ENCODE measurements at regions not wholly inside any gene's neighbourhood (a gene's known extent, or its start where the extent isn't known, plus 50 kb on each side); places are given as distances from the start of the nearest gene placed in this dataset.
"Not testable (repeated sequence)": the region's sequence is repeated elsewhere in the genome, so short reads cannot be mapped to it uniquely, and the experiment has no call there.

DNA sequence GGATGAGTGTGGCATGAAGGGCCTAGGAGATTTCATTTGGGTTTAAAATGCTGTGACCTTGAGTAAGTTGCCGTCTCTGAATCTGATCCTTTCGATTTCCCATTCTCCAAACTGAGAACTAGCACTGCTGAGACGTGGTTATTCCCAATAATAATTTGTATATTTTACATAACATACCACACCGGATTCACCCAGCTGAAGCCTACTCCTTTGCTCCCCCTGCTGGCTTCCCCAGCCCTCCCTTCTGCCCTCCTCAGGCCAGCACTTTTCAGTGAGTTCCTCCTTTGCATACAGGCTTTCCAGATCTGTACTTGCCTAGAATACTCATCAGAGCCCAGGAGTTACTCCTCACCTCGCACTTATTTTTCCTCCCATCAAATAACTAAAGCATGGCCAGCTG is 255.1 kb downstream of the OR4F29 start:
- DNase-seq, result not testable (repeated sequence)

DNA sequence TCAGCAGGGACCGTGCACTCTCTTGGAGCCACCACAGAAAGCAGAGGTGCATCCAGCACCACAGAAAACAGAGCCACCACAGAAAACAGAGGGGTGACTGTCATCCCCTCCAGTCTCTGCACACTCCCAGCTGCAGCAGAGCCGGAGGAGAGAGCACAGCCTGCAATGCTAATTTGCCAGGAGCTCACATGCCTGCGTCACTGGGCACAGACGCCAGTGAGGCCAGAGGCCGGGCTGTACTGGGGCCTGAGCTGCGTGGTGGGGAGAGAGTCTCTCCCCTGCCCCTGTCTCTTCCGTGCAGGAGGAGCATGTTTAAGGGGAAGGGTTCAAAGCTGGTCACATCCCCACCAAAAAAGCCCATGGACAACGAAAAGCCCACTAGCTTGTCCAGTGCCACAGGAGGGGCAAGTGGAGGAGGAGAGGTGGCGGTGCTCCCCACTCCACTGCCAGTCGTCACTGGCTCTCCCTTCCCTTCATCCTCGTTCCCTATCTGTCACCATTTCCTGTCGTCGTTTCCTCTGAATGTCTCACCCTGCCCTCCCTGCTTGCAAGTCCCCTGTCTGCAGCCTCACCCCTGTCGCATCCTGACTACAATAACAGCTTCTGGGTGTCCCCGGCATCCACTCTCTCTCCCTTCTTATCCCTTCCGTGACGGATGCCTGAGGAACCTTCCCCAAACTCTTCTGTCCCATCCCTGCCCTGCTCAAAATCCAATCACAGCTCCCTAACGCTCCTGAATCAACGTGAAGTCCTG is 260.0 kb downstream of the OR4F29 start:
- DNase-seq, result peak; percentile 3

DNA sequence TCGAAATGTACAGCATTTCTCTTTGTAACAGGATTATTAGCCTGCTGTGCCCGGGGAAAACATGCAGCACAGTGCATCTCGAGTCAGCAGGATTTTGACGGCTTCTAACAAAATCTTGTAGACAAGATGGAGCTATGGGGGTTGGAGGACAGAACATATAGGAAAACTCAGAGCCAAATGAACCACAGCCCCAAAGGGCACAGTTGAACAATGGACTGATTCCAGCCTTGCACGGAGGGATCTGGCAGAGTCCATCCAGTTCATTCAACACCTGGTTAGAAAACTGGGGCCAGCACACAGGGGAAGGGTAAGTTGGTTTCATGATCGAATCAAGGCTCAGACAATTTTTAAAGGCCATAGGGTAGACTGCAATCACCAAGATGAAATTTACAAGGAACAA is 260.8 kb downstream of the OR4F29 start:
- DNase-seq, result peak; percentile 1

DNA sequence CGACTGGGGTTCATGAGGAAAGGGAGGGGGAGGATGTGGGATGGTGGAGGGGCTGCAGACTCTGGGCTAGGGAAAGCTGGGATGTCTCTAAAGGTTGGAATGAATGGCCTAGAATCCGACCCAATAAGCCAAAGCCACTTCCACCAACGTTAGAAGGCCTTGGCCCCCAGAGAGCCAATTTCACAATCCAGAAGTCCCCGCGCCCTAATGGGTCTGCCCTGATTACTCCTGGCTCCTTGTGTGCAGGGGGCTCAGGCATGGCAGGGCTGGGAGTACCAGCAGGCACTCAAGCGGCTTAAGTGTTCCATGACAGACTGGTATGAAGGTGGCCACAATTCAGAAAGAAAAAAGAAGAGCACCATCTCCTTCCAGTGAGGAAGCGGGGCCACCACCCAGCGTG is 261.6 kb downstream of the OR4F29 start:
- DNase-seq, result not testable (repeated sequence)

DNA sequence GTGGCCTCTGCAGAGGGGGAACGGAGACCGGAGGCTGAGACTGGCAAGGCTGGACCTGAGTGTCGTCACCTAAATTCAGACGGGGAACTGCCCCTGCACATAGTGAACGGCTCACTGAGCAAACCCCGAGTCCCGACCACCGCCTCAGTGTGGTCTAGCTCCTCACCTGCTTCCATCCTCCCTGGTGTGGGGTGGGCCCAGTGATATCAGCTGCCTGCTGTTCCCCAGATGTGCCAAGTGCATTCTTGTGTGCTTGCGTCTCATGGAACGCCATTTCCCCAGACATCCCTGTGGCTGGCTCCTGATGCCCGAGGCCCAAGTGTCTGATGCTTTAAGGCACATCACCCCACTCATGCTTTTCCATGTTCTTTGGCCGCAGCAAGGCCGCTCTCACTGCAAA is 262.2 kb downstream of the OR4F29 start:
- peak; percentile 2 for DNase-seq

DNA sequence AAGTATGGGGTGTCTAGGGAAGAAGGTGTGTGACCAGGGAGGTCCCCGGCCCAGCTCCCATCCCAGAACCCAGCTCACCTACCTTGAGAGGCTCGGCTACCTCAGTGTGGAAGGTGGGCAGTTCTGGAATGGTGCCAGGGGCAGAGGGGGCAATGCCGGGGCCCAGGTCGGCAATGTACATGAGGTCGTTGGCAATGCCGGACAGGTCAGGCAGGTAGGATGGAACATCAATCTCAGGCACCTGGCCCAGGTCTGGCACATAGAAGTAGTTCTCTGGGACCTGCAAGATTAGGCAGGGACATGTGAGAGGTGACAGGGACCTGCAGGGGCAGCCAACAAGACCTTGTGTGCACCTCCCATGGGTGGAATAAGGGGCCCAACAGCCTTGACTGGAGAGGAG is 264.2 kb downstream of the OR4F29 start:
- not testable (repeated sequence) for DNase-seq

DNA sequence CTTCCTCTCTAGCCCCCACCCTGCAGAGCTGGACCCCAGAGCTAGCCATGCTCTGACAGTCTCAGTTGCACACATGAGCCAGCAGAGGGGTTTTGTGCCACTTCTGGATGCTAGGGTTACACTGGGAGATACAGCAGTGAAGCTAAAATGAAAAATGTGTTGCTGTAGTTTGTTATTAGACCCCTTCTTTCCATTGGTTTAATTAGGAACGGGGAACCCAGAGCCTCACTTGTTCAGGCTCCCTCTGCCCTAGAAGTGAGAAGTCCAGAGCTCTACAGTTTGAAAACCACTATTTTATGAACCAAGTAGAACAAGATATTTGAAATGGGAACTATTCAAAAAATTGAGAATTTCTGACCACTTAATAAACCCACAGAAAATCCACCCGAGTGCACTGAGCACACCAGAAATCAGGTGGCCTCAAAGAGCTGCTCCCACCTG is 264.8 kb downstream of the OR4F29 start:
- DNase-seq, result peak; percentile 3

DNA sequence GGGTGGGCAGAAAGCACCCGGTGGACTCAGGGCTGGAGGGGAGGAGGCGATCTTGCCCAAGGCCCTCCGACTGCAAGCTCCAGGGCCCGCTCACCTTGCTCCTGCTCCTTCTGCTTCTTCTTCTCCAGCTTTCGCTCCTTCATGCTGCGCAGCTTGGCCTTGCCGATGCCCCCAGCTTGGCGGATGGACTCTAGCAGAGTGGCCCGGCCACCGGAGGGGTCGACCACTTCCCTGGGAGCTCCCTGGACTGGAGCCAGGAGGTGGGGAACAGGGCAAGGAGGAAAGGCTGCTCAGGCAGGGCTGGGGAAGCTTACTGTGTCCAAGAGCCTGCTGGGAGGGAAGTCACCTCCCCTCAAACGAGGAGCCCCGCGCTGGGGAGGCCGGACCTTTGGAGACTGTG is 265.3 kb downstream of the OR4F29 start:
- DNase-seq, result not testable (repeated sequence)

DNA sequence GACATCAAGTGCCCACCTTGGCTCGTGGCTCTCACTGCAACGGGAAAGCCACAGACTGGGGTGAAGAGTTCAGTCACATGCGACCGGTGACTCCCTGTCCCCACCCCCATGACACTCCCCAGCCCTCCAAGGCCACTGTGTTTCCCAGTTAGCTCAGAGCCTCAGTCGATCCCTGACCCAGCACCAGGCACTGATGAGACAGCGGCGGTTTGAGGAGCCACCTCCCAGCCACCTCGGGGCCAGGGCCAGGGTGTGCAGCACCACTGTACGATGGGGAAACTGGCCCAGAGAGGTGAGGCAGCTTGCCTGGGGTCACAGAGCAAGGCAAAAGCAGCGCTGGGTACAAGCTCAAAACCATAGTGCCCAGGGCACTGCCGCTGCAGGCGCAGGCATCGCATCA is 266.0 kb downstream of the OR4F29 start:
- peak; percentile 2 for DNase-seq

DNA sequence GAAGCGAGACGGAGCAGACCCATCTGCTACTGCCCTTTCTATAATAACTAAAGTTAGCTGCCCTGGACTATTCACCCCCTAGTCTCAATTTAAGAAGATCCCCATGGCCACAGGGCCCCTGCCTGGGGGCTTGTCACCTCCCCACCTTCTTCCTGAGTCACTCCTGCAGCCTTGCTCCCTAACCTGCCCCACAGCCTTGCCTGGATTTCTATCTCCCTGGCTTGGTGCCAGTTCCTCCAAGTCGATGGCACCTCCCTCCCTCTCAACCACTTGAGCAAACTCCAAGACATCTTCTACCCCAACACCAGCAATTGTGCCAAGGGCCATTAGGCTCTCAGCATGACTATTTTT is 267.2 kb downstream of the OR4F29 start:
- peak; percentile 3 for DNase-seq

DNA sequence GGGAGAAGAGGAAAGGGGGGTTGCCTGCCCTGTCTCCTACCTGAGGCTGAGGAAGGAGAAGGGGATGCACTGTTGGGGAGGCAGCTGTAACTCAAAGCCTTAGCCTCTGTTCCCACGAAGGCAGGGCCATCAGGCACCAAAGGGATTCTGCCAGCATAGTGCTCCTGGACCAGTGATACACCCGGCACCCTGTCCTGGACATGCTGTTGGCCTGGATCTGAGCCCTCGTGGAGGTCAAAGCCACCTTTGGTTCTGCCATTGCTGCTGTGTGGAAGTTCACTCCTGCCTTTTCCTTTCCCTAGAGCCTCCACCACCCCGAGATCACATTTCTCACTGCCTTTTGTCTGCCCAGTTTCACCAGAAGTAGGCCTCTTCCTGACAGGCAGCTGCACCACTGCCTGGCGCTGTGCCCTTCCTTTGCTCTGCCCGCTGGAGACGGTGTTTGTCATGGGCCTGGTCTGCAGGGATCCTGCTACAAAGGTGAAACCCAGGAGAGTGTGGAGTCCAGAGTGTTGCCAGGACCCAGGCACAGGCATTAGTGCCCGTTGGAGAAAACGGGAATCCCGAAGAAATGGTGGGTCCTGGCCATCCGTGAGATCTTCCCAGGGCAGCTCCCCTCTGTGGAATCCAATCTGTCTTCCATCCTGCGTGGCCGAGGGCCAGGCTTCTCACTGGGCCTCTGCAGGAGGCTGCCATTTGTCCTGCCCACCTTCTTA is 267.7 kb downstream of the OR4F29 start:
- peak; percentile 9 for DNase-seq

DNA sequence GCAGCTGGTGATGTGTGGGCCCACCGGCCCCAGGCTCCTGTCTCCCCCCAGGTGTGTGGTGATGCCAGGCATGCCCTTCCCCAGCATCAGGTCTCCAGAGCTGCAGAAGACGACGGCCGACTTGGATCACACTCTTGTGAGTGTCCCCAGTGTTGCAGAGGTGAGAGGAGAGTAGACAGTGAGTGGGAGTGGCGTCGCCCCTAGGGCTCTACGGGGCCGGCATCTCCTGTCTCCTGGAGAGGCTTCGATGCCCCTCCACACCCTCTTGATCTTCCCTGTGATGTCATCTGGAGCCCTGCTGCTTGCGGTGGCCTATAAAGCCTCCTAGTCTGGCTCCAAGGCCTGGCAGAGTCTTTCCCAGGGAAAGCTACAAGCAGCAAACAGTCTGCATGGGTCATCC is 268.4 kb downstream of the OR4F29 start:
- DNase-seq, result peak; percentile 2

DNA sequence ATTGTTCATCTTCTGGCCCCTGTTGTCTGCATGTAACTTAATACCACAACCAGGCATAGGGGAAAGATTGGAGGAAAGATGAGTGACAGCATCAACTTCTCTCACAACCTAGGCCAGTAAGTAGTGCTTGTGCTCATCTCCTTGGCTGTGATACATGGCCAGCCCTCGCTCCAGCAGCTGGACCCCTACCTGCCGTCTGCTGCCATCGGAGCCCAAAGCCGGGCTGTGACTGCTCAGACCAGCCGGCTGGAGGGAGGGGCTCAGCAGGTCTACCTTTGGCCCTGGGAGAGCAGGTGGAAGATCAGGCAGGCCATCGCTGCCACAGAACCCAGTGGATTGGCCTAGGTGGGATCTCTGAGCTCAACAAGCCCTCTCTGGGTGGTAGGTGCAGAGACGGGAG is 268.8 kb downstream of the OR4F29 start:
- DNase-seq, result peak; percentile 2

DNA sequence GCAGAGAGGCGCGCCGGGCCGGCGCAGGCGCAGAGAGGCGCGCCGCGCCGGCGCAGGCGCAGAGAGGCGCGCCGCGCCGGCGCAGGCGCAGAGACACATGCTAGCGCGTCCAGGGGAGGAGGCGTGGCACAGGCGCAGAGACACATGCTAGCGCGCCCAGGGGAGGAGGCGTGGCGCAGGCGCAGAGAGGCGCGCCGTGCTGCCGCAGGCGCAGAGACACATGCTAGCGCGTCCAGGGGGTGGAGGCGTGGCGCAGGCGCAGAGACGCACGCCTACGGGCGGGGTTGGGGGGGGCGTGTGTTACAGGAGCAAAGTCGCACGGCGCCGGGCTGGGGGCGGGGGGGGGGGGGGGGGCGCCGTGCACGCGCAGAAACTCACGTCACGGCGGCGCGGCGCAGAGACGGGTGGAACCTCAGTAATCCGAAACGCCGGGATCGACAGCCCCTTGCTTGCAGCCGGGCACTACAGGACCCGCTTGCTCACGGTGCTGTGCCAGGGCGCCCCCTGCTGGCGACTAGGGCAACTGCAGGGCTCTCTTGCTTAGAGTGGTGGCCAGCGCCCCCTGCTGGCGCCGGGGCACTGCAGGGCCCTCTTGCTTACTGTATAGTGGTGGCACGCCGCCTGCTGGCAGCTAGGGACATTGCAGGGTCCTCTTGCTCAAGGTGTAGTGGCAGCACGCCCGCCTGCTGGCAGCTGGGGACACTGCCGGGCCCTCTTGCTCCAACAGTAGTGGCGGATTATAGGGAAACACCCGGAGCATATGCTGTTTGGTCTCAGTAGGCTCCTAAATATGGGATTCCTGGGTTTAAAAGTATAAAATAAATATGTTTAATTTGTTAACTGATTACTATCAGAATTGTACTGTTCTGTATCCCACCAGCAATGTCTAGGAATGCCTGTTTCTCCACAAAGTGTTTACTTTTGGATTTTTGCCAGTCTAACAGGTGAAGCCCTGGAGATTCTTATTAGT is 269.9 kb downstream of the OR4F29 start:
- peak; percentile 32 for DNase-seq

DNA sequence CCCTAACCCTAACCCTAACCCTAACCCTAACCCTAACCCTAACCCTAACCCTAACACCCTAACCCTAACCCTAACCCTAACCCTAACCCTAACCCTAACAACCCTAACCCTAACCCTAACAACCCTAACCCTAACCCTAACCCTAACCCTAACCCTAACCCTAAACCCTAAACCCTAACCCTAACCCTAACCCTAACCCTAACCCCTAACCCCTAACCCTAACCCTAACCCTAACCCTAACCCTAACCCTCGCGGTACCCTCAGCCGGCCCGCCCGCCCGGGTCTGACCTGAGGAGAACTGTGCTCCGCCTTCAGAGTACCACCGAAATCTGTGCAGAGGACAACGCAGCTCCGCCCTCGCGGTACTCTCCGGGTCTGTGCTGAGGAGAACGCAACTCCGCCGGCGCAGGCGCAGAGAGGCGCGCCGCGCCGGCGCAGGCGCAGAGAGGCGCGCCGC is 270.7 kb downstream of the OR4F29 start:
- peak; percentile 2 for DNase-seq

DNA sequence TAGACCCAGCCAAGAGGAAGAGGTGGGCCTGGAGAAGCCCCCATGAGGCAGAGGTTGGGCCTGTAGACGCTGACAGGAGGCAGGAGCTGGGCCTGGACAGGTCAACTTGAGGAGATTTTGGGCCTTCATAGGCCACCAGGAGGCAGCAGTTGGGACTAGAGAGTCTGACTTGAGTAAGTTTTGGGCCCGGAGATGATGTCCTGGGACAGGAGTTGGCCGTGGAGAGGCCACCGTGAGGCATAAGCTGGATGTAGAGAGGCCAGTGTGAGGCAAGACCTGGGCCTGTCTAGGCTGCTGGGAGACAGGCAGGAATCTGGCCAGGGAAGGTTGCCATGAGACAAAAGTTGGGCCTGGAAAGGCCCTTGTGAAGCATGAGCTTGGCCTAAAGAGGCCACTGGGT is 312.6 kb downstream of the OR4F29 start:
- DNase-seq, result not testable (repeated sequence)

DNA sequence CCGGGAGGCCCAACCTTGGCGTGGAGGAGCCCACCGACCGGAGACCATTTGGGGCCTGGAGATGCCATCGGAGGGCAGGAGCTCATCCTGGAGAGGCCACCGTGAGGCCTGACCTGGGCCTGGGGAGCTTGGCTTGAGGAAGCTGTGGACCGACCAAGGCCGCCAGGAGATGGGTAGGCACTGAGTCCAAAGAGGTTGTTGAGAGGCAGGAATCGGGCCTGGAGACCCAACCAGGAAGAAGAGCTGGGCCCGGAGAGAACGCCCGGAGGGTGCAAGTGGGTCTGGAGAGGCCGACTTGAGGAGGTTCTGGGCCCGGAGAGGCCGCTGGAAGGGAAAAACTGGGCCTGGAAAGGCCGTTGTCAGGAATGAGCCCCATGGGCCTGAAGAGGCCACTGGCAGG is 313.8 kb downstream of the OR4F29 start:
- DNase-seq, result not testable (repeated sequence)

DNA sequence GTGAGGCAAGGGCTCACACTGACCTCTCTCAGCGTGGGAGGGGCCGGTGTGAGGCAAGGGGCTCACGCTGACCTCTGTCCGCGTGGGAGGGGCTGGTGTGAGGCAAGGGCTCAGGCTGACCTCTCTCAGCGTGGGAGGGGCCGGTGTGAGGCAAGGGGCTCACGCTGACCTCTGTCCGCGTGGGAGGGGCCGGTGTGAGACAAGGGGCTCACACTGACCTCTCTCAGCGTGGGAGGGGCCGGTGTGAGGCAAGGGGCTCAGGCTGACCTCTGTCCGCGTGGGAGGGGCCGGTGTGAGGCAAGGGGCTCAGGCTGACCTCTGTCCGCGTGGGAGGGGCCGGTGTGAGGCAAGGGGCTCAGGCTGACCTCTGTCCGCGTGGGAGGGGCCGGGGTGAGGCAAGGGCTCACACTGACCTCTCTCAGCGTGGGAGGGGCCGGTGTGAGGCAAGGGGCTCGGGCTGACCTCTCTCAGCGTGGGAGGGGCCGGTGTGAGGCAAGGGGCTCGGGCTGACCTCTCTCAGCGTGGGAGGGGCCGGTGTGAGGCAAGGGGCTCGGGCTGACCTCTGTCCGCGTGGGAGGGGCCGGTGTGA is 315.0 kb downstream of the OR4F29 start:
- not testable (repeated sequence) for DNase-seq

DNA sequence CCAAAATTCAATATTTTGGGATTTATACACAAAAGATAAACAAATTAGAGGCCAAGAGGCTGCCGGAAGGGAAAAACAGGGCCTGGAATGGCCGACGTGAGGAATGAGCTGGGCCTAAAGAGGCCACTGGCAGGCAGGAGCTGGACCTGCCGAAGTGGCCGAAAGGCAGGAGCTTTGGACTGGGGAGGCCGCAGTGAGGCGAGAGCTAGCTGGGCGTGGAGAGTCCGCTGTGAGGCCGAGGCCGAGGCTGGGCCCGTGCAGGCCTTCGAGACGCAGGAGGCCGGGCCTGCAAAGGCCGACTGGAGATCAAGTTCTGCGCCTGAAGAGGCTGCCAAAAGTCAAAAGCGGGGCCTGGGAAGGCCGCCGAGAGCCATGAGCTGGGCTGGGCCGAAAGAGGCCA is 316.5 kb downstream of the OR4F29 start:
- not testable (repeated sequence) for DNase-seq

DNA sequence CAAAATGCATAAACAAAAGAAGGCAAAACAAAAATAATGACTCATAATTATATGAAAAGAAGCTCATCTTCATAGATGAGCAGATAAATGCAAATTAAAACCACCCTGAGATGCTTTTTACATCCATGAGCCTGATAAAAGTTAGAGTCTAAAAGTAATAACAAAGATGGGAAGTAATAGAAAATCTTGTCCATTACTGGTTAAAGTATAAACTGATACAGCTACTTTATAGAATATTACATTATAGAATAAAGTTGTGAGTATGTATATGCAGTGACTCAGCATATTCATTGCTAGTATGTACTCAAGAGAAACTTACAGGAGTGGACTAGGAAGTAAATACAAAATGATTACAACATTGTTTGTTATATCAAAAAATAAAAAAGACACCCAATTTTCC is 333.0 kb downstream of the OR4F29 start:
- not testable (repeated sequence) for DNase-seq

DNA sequence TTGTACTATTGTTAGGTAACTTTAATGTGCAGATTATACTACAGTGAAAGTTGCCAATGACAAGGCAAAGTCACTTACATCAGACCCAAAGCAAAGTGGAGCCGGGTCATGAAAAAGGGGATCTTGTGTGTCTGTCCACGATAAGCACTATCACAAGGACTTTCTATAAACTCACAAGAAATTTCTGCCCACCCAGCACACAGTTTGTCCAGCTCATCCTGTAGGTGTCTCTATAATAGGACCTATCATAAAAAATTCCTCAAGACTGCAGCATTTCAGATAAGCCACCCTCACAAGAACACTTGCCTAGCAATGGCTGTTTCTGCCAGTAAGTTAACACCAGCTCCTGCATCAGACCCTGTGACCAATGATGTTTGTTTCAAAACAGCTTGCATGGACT is 335.9 kb downstream of the OR4F29 start:
- not testable (repeated sequence) for DNase-seq

DNA sequence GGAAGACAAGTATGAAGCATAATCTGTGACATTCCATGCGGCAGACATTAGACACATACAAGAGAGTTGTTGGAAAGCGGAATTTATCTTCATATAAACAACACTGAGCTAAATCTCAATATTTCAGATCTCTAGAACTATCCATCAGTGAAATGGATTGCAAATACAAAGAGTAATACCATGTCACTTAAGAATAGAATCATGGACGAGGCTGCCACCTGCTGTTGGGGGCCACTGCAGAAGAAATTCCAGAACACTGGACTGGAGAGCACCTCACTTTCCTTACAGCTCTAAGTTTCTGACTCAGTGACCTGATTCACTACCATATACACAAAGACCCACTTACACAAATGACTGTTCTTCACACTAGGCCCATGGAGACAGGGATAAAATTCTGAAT is 346.7 kb downstream of the OR4F29 start:
- not testable (repeated sequence) for DNase-seq

DNA sequence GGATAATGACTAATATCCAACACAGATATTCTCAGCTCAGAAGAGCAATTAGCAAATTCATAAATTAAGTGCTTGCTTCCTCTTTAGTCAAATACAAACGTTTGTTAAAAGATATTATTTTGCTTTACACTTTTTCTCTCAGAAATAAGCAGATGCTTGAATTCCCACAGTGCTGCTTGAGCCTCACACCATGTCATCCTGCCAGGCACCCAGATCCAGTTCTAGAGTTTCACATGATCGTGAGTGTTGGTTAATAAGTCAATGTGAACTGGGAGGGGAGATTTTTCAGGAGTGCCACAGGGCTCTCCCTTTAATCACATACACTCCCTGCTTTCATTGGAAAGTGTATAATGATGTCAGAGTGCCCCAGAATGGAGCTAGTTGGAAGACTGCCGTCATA is 352.0 kb downstream of the OR4F29 start:
- DNase-seq, result not testable (repeated sequence)
